ENCODE measurements at regions not wholly inside any gene's neighbourhood (a gene's known extent, or its start where the extent isn't known, plus 50 kb on each side); places are given as distances from the start of the nearest gene placed in this dataset.

DNA sequence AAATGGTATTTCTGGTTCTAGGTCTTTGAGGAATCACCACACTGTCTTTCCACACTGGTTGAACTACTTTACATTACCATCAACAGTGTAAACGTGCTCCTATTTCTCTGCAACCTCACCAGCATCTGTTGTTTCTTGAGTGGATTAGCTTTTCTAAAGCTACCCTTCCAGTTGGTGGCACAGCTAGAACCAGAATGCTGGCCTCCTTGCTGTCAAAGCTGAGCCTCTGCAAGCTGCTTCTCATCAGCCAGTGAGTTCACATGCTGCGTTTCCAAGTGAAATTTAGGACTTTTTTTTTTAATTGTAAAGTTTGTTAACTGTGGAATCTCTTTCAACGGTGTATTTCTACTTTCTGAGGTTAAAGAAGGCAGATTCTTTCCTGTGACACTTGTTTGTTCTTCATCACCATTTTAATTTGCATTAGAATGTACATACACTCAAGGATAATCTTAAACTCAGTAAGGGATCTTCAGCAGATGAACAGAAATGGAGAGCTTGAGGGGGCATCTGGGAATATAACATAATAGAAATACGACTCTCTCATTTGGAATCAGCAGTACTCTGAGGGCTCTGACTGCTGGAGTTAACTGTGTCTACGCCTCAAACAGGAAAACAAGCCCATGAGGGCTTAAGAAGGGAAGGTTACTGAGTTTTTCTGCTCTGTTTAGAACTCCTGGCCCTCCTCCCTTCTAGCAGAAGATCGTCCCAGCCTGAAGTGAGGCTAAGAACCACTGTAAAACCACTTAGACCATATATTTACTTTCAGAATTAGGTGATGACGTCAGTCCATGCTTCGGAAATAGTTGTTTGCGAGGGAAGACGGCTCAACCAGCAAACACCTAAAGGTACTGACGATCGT lies 148.4 kb upstream of the FAM20A start:
- H2AK5ac ChIP-seq (ENCODE audit: low read length): no peak overlapping the region
- no peaks in the 10 kb centered on the region for H3K36me3 ChIP-seq (ENCODE audit: control insufficient read depth in 1 of 2, insufficient read depth in 2 of 2, low read length in 2 of 2)
- H3K14ac ChIP-seq (ENCODE audit: low read length): no peak overlapping the region
- no peak overlapping the region for H3K27ac ChIP-seq (ENCODE audit: low read depth, low read length)
- H4K91ac ChIP-seq (ENCODE audit: low read depth, low read length): no peak overlapping the region
- no peaks in the 10 kb centered on the region for H3K79me2 ChIP-seq (ENCODE audit: control insufficient read depth, insufficient read depth, low read length, poor library complexity)
- H2AFZ ChIP-seq (ENCODE audit: insufficient read depth, low read length, poor library complexity): no peak overlapping the region
- no peak overlapping the region for H3K4me3 ChIP-seq (ENCODE audit: low read depth, low read length)
- DNase-seq: peak in 1 of 2 donors; percentile 64
- H3K79me1 ChIP-seq (ENCODE audit: low read length): no peaks in the 10 kb centered on the region
- H3K4ac ChIP-seq (ENCODE audit: low read depth, low read length): no peak overlapping the region
- no peak overlapping the region for H2BK12ac ChIP-seq (ENCODE audit: low read length)
- no peak overlapping the region for H3K18ac ChIP-seq (ENCODE audit: low read length)
- no peak overlapping the region for H4K12ac ChIP-seq (ENCODE audit: low read depth, low read length)
- no peaks in the 10 kb centered on the region for H3K4me1 ChIP-seq (ENCODE audit: control insufficient read depth in 1 of 2, insufficient read depth in 2 of 2, low read length in 2 of 2)
- no peak overlapping the region for H3K23ac ChIP-seq (ENCODE audit: low read length)
- no peak overlapping the region for H3K9ac ChIP-seq (ENCODE audit: low read length)
- no peak overlapping the region for H2BK120ac ChIP-seq (ENCODE audit: insufficient read depth, low read length, poor library complexity)
- H4K8ac ChIP-seq (ENCODE audit: low read depth, low read length): no peak overlapping the region
- peaks cover 5% of the 10 kb centered on the region for H3K9me3 ChIP-seq (ENCODE audit: insufficient read depth, low read depth, low read length)
- H3K4me2 ChIP-seq (ENCODE audit: low read length): no peak overlapping the region
- no peaks in the 10 kb centered on the region for H3K27me3 ChIP-seq (ENCODE audit: insufficient read depth, low read length)
- no CpG with 5 or more reads among the region's 12 CpGs for WGBS (ENCODE audit: extremely low coverage, insufficient coverage, insufficient read length)
- no peak overlapping the region for H2BK5ac ChIP-seq (ENCODE audit: low read depth, low read length, poor library complexity)

- Histone ChIP-seq H4K91ac (ENCODE audit: low read depth, low read length) (no peak overlapping the region), H3K4me1 (ENCODE audit: control insufficient read depth in 1 of 2, insufficient read depth in 2 of 2, low read length in 2 of 2) (no peaks in the 10 kb centered on the region), H3K23ac (ENCODE audit: low read length) (no peak overlapping the region), H3K18ac (ENCODE audit: low read length) (no peak overlapping the region), H2BK12ac (ENCODE audit: low read length) (no peak overlapping the region), H2BK5ac (ENCODE audit: low read depth, low read length, poor library complexity) (no peak overlapping the region), H2AFZ (ENCODE audit: insufficient read depth, low read length, poor library complexity) (no peak overlapping the region), H3K27ac (ENCODE audit: low read depth, low read length) (no peak overlapping the region), H3K79me2 (ENCODE audit: control insufficient read depth, insufficient read depth, low read length, poor library complexity) (no peaks in the 10 kb centered on the region), H3K9ac (ENCODE audit: low read length) (no peak overlapping the region), H3K14ac (ENCODE audit: low read length) (no peak overlapping the region), H2BK120ac (ENCODE audit: insufficient read depth, low read length, poor library complexity) (no peak overlapping the region), H4K12ac (ENCODE audit: low read depth, low read length) (no peak overlapping the region), H3K4me2 (ENCODE audit: low read length) (no peak overlapping the region), H2AK5ac (ENCODE audit: low read length) (no peak overlapping the region), H3K9me3 (ENCODE audit: insufficient read depth, low read depth, low read length) (peaks cover 5% of the 10 kb centered on the region), H3K4me3 (ENCODE audit: low read depth, low read length) (no peak overlapping the region), H4K8ac (ENCODE audit: low read depth, low read length) (no peak overlapping the region), H3K4ac (ENCODE audit: low read depth, low read length) (no peak overlapping the region), H3K27me3 (ENCODE audit: insufficient read depth, low read length) (no peaks in the 10 kb centered on the region), H3K79me1 (ENCODE audit: low read length) (no peaks in the 10 kb centered on the region), H3K36me3 (ENCODE audit: control insufficient read depth in 1 of 2, insufficient read depth in 2 of 2, low read length in 2 of 2) (no peaks in the 10 kb centered on the region)
- WGBS (ENCODE audit: extremely low coverage, insufficient coverage, insufficient read length): no CpG with 5 or more reads among the region's 2 CpGs
- DNase-seq: peak; percentile 80 to 93
Observed at GRCh38 chr17:68748381-68748780, 147.2 kb upstream of the FAM20A start.

DNA sequence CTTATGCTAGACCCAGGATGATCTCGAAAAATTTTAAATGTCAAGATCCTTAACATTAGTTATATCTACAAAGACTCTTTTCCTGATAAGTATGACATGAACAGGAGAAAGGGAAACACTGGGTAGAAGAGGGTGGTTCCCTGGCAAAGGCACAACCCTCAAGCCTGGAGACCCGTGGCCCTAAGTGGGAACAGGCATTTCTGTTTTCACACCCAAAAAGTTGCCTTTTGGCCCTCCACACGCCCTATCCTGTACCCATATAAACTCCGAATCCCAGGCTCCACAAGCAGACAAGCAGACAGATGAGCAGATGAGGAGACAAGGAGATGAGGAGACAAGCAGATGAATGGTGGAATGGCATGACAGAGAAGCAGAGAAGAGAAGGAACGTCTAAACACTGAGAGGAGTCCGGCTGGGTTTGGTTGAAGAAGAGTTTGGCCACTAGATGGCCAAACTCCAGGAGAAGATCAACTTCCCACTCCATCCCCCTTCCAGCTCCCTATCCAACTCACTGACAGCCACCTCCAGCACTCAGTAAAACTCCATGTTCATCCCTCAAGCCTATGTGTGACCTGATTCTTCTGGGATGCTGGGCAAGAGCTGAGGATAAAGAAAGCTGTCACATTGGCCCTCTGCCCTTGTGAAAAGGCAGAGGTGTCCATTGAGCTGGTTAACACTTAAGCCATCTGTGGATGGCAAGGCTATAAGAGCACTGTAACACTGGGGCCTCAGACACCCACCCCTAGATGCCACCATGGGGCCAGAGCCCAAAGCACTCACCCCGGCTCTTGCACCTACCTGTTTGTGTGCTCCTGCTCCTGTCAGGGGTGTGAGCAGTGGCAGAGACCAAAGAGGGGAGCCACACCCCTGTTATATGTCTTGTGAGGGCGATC lies 139.6 kb upstream of the FAM20A start:
- H3K36me3 ChIP-seq (ENCODE audit: control insufficient read depth in 1 of 2, insufficient read depth in 2 of 2, low read length in 2 of 2): no peaks in the 10 kb centered on the region
- no peak overlapping the region for H4K8ac ChIP-seq (ENCODE audit: low read depth, low read length)
- H2AFZ ChIP-seq (ENCODE audit: insufficient read depth, low read length, poor library complexity): no peak overlapping the region
- H2BK120ac ChIP-seq (ENCODE audit: insufficient read depth, low read length, poor library complexity): no peak overlapping the region
- no peak overlapping the region for H3K23ac ChIP-seq (ENCODE audit: low read length)
- H3K79me2 ChIP-seq (ENCODE audit: control insufficient read depth, insufficient read depth, low read length, poor library complexity): no peaks in the 10 kb centered on the region
- no peak overlapping the region for H3K18ac ChIP-seq (ENCODE audit: low read length)
- peaks cover 0 to 2% of the 10 kb centered on the region in 2 experiments for H3K4me1 ChIP-seq (ENCODE audit: control insufficient read depth in 1 of 2, insufficient read depth in 2 of 2, low read length in 2 of 2)
- no peak for DNase-seq
- H3K27ac ChIP-seq (ENCODE audit: low read depth, low read length): no peak overlapping the region
- no peak overlapping the region for H3K14ac ChIP-seq (ENCODE audit: low read length)
- no peak overlapping the region for H2BK12ac ChIP-seq (ENCODE audit: low read length)
- no peak overlapping the region for H3K9ac ChIP-seq (ENCODE audit: low read length)
- H3K4me3 ChIP-seq (ENCODE audit: low read depth, low read length): no peak overlapping the region
- no peak overlapping the region for H4K12ac ChIP-seq (ENCODE audit: low read depth, low read length)
- no peak overlapping the region for H3K4ac ChIP-seq (ENCODE audit: low read depth, low read length)
- H3K79me1 ChIP-seq (ENCODE audit: low read length): no peaks in the 10 kb centered on the region
- no peak overlapping the region for H2BK5ac ChIP-seq (ENCODE audit: low read depth, low read length, poor library complexity)
- no peak overlapping the region for H3K4me2 ChIP-seq (ENCODE audit: low read length)
- H4K91ac ChIP-seq (ENCODE audit: low read depth, low read length): no peak overlapping the region
- no peaks in the 10 kb centered on the region for H3K27me3 ChIP-seq (ENCODE audit: insufficient read depth, low read length)
- H2AK5ac ChIP-seq (ENCODE audit: low read length): no peak overlapping the region
- WGBS (ENCODE audit: extremely low coverage, insufficient coverage, insufficient read length): no CpG with 5 or more reads among the region's 8 CpGs
- H3K9me3 ChIP-seq (ENCODE audit: insufficient read depth, low read depth, low read length): peaks cover 11% of the 10 kb centered on the region

DNA sequence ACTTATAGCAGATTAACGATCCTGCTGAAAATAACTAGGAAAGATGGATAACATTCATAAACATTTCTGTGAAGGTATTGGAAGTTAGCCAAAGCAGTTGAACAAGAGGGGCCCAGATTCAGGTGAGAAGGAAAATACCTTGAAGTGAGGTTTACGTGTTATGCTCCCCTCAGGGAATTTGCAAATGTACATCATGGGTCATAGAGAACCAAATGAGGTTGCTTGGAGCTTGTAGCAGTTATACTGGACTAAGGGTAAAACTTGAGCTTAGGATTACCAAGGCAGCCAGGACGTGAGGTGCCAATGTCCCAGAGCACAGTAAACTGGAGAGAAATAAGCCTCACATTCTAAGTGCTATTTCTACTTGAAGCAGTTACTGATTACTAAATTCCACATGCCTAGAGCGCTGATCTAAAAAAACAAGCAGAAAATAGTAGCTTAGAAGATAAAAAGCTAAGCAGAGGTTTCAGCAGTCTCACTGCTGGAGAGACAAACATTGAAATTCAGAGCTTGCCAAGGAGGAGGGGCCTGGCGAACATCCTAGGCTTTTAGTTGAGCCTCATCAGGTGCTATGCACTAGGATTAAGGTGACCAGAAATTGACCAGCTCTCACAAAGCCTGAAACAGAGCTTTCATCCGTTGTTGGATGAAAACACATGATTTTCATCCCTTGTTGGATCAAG lies 136.7 kb upstream of the FAM20A start:
- Histone ChIP-seq H2AFZ (ENCODE audit: insufficient read depth, low read length, poor library complexity) (no peak overlapping the region), H3K23ac (ENCODE audit: low read length) (no peak overlapping the region), H3K4me3 (ENCODE audit: low read depth, low read length) (no peak overlapping the region), H3K27me3 (ENCODE audit: insufficient read depth, low read length) (no peaks in the 10 kb centered on the region), H4K8ac (ENCODE audit: low read depth, low read length) (no peak overlapping the region), H4K12ac (ENCODE audit: low read depth, low read length) (no peak overlapping the region), H3K18ac (ENCODE audit: low read length) (no peak overlapping the region), H3K4me1 (ENCODE audit: control insufficient read depth in 1 of 2, insufficient read depth in 2 of 2, low read length in 2 of 2) (peaks cover 12 to 17% of the 10 kb centered on the region in 2 experiments), H4K91ac (ENCODE audit: low read depth, low read length) (no peak overlapping the region), H3K36me3 (ENCODE audit: control insufficient read depth in 1 of 2, insufficient read depth in 2 of 2, low read length in 2 of 2) (no peaks in the 10 kb centered on the region), H3K14ac (ENCODE audit: low read length) (no peak overlapping the region), H3K9ac (ENCODE audit: low read length) (no peak overlapping the region), H3K79me1 (ENCODE audit: low read length) (peaks cover 16% of the 10 kb centered on the region), H3K4ac (ENCODE audit: low read depth, low read length) (no peak overlapping the region), H2AK5ac (ENCODE audit: low read length) (no peak overlapping the region), H3K27ac (ENCODE audit: low read depth, low read length) (no peak overlapping the region), H3K9me3 (ENCODE audit: insufficient read depth, low read depth, low read length) (peaks cover 6% of the 10 kb centered on the region), H2BK12ac (ENCODE audit: low read length) (no peak overlapping the region), H2BK5ac (ENCODE audit: low read depth, low read length, poor library complexity) (no peak overlapping the region), H3K4me2 (ENCODE audit: low read length) (no peak overlapping the region), H2BK120ac (ENCODE audit: insufficient read depth, low read length, poor library complexity) (no peak overlapping the region), H3K79me2 (ENCODE audit: control insufficient read depth, insufficient read depth, low read length, poor library complexity) (peaks cover 5% of the 10 kb centered on the region)
- no CpG with 5 or more reads among the region's 6 CpGs for WGBS (ENCODE audit: extremely low coverage, insufficient coverage, insufficient read length)
- no peak for DNase-seq
